ENCODE measurements at regions not wholly inside any gene's neighbourhood (a gene's known extent, or its start where the extent isn't known, plus 50 kb on each side); places are given as distances from the start of the nearest gene placed in this dataset.

GRCh38 chr5:8196061-8196460 lies 327.1 kb downstream of the MTRR start:
- no peaks in the 10 kb centered on the region for H3K27me3 ChIP-seq
- H3K27ac ChIP-seq: no peak overlapping the region
- peaks cover 0 to 11% (median 7%) of the 10 kb centered on the region in 4 donors for H3K4me1 ChIP-seq
- intact Hi-C loops (cut with DNase I; ENCODE audit: low total_unique reads): no loop called here
- H3K4me3 ChIP-seq: no peak overlapping the region
- H3K36me3 ChIP-seq: no peaks in the 10 kb centered on the region
- no peak for TF ChIP-seq CTCF (IDR thresholded peaks at IDR 0.05)
- DNase-seq: no peak
- no peaks in the 10 kb centered on the region for H3K9me3 ChIP-seq

GRCh38 chr5:8208307-8208706 lies 339.4 kb downstream of the MTRR start:
- TF ChIP-seq CTCF (IDR thresholded peaks at IDR 0.05): no peak
- DNase-seq: no peak
- Histone ChIP-seq H3K9me3 (peaks cover 0 to 7% (median 0%) of the 10 kb centered on the region in 3 donors), H3K4me1 (no peaks in the 10 kb centered on the region), H3K36me3 (no peaks in the 10 kb centered on the region), H3K27ac (no peak overlapping the region), H3K4me3 (no peak overlapping the region), H3K27me3 (no peaks in the 10 kb centered on the region)
- intact Hi-C loops (cut with DNase I; ENCODE audit: low total_unique reads): no loop called here

GRCh38 chr5:8209500-8209899 lies 340.6 kb downstream of the MTRR start:
- no peaks in the 10 kb centered on the region for H3K4me1 ChIP-seq
- no peak for TF ChIP-seq CTCF (IDR thresholded peaks at IDR 0.05)
- H3K27me3 ChIP-seq: no peaks in the 10 kb centered on the region
- no peak for DNase-seq
- H3K27ac ChIP-seq: no peak overlapping the region
- H3K9me3 ChIP-seq: peaks cover 0 to 7% (median 0%) of the 10 kb centered on the region in 3 donors
- intact Hi-C loops (cut with DNase I; ENCODE audit: low total_unique reads): no loop called here
- H3K36me3 ChIP-seq: no peaks in the 10 kb centered on the region
- H3K4me3 ChIP-seq: no peak overlapping the region

- no peaks in the 10 kb centered on the region for H3K36me3 ChIP-seq
- TF ChIP-seq CTCF (IDR thresholded peaks at IDR 0.05): no peak
- DNase-seq: no peak
- H3K27me3 ChIP-seq: no peaks in the 10 kb centered on the region
- intact Hi-C loops (cut with DNase I; ENCODE audit: low total_unique reads): no loop called here
- no peaks in the 10 kb centered on the region for H3K4me1 ChIP-seq
- H3K4me3 ChIP-seq: no peak overlapping the region
- no peak overlapping the region for H3K27ac ChIP-seq
- no peaks in the 10 kb centered on the region for H3K9me3 ChIP-seq
Observed at GRCh38 chr5:8213701-8214240, 344.8 kb downstream of the MTRR start.

- Histone ChIP-seq H3K4me1 (no peaks in the 10 kb centered on the region), H3K9me3 (no peaks in the 10 kb centered on the region), H3K27me3 (no peaks in the 10 kb centered on the region), H3K27ac (no peak overlapping the region), H3K36me3 (no peaks in the 10 kb centered on the region), H3K4me3 (no peak overlapping the region)
- intact Hi-C loops (cut with DNase I; ENCODE audit: low total_unique reads): no loop called here
- TF ChIP-seq CTCF (IDR thresholded peaks at IDR 0.05): no peak
- DNase-seq: no peak
Observed at GRCh38 chr5:8216921-8217320, 348.0 kb downstream of the MTRR start.

- Histone ChIP-seq H3K27ac (no peak overlapping the region), H3K36me3 (no peaks in the 10 kb centered on the region), H3K4me1 (peaks cover 0 to 2% (median 0%) of the 10 kb centered on the region in 4 donors), H3K9me3 (no peaks in the 10 kb centered on the region), H3K4me3 (no peak overlapping the region), H3K27me3 (no peaks in the 10 kb centered on the region)
- no peak for DNase-seq
- no peak for TF ChIP-seq CTCF (IDR thresholded peaks at IDR 0.05)
- intact Hi-C loops (cut with DNase I; ENCODE audit: low total_unique reads): no loop called here
Observed at GRCh38 chr5:8226148-8226547, 357.2 kb downstream of the MTRR start.

All from tibial artery (tissue), 4 donors.